ENCODE measurements at regions not wholly inside any gene's neighbourhood (a gene's known extent, or its start where the extent isn't known, plus 50 kb on each side); places are given as distances from the start of the nearest gene placed in this dataset.

DNA sequence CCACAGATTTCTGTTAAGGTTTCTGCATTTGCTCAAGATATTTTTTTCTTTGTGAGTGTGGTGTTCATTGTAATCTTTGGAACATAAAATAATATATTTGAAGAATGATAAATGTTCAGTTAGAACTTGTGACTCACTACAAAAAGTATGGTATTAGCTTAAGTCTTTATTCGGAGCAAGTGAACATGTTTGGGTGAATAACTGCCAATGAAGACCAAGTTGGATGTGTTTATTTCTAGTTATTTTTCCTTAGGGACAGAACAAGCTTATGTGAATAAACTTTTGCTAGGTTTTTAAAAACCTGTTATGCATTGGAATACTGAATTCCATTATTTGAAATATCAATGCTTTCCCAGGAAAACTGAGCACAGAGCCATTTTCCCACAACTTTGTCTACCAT is 418.6 kb downstream of the SLCO4C1 start:
- no peak for DNase-seq (ENCODE audit: low spot score in 2 of 2)
- TF ChIP-seq, protein P1, sequence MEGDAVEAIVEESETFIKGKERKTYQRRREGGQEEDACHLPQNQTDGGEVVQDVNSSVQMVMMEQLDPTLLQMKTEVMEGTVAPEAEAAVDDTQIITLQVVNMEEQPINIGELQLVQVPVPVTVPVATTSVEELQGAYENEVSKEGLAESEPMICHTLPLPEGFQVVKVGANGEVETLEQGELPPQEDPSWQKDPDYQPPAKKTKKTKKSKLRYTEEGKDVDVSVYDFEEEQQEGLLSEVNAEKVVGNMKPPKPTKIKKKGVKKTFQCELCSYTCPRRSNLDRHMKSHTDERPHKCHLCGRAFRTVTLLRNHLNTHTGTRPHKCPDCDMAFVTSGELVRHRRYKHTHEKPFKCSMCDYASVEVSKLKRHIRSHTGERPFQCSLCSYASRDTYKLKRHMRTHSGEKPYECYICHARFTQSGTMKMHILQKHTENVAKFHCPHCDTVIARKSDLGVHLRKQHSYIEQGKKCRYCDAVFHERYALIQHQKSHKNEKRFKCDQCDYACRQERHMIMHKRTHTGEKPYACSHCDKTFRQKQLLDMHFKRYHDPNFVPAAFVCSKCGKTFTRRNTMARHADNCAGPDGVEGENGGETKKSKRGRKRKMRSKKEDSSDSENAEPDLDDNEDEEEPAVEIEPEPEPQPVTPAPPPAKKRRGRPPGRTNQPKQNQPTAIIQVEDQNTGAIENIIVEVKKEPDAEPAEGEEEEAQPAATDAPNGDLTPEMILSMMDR (IDR thresholded peaks at IDR 0.05): no peak
- TF ChIP-seq POLR2A (IDR thresholded peaks at IDR 0.05): no peak
- no peak overlapping the region for H3K4me3 ChIP-seq (ENCODE audit: low read depth, poor library complexity, severe bottlenecking)
- WGBS, 2 donors: 57 to 67% methylated on average over 1 of the region's 1 CpG
- intact Hi-C loops (cut with DNase I; ENCODE audit: low total_unique reads): no loop called here

DNA sequence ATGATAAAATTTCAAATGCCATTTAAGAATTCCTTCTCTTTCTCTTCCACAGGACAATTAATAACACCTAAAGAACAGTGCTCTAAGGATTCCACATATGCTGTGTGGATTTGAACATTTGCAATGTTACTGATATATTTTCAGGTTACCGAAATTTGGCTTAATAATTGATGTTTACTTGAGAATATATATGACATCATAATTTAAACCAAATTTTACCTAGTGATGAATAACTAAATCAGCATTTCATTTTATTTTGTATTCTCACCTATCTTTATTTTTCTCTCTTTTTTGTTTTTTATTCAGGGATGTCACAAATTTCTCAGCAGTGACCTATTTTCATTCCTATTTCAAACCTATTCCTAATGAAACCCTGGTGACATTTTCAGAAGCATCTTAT is 429.6 kb downstream of the SLCO4C1 start:
- no peak for DNase-seq (ENCODE audit: low spot score in 2 of 2)
- WGBS, 2 donors: 88 to 89% methylated on average over 1 of the region's 1 CpG
- H3K4me3 ChIP-seq (ENCODE audit: low read depth, poor library complexity, severe bottlenecking): no peak overlapping the region
- intact Hi-C loops (cut with DNase I; ENCODE audit: low total_unique reads): no loop called here
- TF ChIP-seq POLR2A (IDR thresholded peaks at IDR 0.05): no peak
- TF ChIP-seq, protein P1 (IDR thresholded peaks at IDR 0.05): no peak

DNA sequence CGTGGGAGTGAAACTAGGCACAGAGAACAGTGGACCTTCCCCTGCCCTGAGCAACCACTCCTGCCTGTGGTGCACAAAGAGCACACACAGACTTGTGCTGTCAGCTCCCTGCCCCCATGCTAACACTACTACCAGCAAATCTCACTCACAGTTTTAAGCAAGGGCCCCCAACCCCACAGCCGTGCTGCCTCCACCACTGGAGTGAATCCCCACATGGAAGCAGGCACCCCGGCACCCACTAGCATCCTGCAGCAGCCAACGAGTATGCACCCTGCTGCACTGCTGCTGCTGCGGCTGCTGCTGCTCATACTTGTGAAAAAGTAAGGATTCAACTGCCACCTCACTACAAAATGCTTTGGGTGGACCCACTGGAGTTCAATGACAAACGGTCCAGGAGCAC is 435.5 kb downstream of the SLCO4C1 start:
- intact Hi-C loops (cut with DNase I; ENCODE audit: low total_unique reads): no loop called here
- no peak overlapping the region for H3K4me3 ChIP-seq (ENCODE audit: low read depth, poor library complexity, severe bottlenecking)
- no peak for DNase-seq (ENCODE audit: low spot score in 2 of 2)
- TF ChIP-seq, protein P1 (IDR thresholded peaks at IDR 0.05): no peak
- no peak for TF ChIP-seq POLR2A (IDR thresholded peaks at IDR 0.05)
- 79 to 88% methylated on average over 6 of the region's 6 CpGs for WGBS, 2 donors

DNA sequence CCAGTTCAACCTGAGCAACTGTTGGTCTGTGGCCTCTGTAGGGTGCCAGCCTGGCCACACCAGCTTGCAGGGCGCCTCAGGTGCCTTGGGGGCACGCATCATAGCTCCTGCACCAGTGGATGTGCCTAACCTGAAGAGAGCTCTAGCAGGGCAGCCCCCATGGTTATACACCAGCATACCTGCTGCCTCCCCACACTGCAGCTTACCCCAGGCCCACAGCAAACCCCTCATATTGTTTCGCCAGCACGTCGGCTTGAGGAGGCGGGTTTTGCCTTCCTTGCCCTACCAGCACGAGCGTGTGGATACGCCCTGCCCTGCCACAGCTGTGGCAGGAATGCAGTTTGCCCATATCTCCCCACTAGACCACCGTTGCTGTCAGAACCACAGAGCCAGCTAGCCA is 435.9 kb downstream of the SLCO4C1 start:
- no peak overlapping the region for H3K4me3 ChIP-seq (ENCODE audit: low read depth, poor library complexity, severe bottlenecking)
- 87 to 92% methylated on average over 10 of the region's 10 CpGs for WGBS, 2 donors
- DNase-seq (ENCODE audit: low spot score in 2 of 2): no peak
- intact Hi-C loops (cut with DNase I; ENCODE audit: low total_unique reads): no loop called here
- no peak for TF ChIP-seq POLR2A (IDR thresholded peaks at IDR 0.05)
- TF ChIP-seq, protein P1 (IDR thresholded peaks at IDR 0.05): no peak

DNA sequence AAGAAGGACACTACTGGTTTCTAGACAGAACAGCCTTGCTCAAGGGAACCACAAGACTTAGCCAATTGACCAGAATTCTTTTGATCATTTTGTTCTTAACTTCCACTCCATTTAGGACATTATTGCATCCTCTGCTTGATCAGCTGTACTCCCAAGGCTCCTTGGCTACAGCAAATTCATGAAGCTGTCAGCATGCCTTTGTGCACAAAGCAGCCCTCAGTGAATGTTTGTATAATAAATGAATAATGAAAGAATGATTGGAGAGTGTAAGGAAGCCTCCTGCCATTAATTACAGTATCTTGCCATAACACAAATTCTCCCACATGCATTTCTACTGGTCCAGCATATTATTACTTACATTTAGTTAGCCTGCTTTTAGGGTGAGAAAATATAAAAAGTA is 449.6 kb downstream of the SLCO4C1 start:
- no peak for TF ChIP-seq POLR2A (IDR thresholded peaks at IDR 0.05)
- TF ChIP-seq, protein P1 (IDR thresholded peaks at IDR 0.05): no peak
- DNase-seq (ENCODE audit: low spot score in 2 of 2): no peak
- intact Hi-C loops (cut with DNase I; ENCODE audit: low total_unique reads): no loop called here
- no peak overlapping the region for H3K4me3 ChIP-seq (ENCODE audit: low read depth, poor library complexity, severe bottlenecking)

DNA sequence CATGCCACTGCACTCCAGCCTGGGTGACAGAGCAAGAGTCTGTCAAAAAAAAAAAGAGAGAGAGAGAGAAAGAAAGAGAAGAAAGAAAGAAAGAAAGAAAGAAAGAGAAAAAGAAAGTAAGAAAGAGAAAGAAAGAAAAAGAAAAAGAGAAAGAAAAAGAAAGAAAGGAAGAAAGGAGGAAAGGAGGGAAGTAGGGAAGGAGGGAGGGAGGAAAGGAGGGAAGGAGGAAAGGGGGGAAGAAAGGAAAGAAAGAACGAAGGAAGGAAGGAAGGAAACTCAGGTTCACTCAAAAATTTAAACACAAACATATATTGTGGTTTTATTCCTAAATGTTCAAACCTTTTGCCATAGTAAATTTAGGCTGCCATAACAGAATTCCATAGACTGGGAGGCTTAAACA is 453.0 kb downstream of the SLCO4C1 start:
- DNase-seq (ENCODE audit: low spot score in 2 of 2): no peak
- TF ChIP-seq, protein P1 (IDR thresholded peaks at IDR 0.05): no peak
- no peak for TF ChIP-seq POLR2A (IDR thresholded peaks at IDR 0.05)
- H3K4me3 ChIP-seq (ENCODE audit: low read depth, poor library complexity, severe bottlenecking): no peak overlapping the region
- intact Hi-C loops (cut with DNase I; ENCODE audit: low total_unique reads): no loop called here
- 71 to 88% methylated on average over 1 of the region's 1 CpG for WGBS, 2 donors
